HT-29 (cell line): ENCODE measurements at regions not wholly inside any gene's neighbourhood (a gene's known extent, or its start where the extent isn't known, plus 50 kb on each side); places are given as distances from the start of the nearest gene placed in this dataset.
"Not testable (repeated sequence)": the region's sequence is repeated elsewhere in the genome, so short reads cannot be mapped to it uniquely, and the experiment has no call there.

Experiments used
- DNase-seq: peaks from one replicate; pipeline ENCODE4 v3.0.0-alpha.2; 2015; ENCODE audit warnings: low spot score

DNA sequence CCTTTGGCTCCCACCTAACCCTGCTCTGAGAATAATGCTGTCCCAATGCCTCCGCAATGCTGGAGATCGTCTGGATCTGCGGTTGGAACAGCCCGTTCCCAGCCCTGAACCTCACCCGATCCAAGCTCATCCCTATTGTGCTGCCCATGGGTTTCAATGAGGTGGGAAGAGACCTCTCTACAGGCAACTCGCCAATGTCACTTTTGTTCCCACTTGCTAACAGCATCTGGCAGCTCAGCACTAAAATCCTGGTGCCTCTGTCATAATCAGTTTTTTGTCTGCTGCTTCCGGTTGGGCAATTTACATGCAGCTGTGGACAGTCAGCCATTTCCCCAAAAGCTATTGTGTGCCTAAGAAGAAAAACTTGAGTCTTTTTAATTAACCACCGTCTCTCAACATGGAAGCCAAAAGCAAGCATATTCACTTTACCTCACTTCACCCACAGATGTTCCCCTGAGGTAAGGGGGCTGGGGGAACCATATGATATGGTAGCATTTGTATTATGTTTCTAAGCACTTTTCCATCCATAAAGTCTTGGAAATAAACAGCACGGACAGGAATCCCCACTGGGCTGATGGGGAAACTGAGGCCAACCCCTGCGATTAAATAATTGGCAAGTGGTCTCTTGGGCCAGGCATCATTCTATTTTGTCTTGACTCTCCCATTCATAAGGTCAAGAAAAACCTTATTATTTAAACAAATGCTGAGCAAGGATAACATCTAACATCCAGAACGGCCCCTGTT, 159.2 kb upstream of the CDH5 start:
- DNase-seq = no peak

DNA sequence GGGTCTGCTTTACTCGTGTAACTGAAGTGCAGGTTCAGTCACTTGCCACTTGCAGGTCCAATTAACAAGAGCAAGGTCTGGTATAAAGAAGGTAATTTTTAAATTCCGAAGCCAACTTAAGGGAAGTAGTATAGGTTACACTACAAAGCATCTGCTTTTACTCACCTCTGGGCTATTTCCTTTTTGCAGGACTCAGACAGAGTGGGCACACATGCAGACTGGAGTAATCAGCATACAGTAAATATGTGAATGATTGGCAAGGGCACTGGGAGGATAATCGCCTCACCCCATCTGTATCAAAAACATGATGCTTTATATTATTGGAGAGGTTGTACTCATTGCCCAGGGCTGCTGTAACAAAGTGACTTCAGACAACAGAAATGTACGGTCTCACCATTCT, 160.1 kb upstream of the CDH5 start:
- no peak for DNase-seq

DNA sequence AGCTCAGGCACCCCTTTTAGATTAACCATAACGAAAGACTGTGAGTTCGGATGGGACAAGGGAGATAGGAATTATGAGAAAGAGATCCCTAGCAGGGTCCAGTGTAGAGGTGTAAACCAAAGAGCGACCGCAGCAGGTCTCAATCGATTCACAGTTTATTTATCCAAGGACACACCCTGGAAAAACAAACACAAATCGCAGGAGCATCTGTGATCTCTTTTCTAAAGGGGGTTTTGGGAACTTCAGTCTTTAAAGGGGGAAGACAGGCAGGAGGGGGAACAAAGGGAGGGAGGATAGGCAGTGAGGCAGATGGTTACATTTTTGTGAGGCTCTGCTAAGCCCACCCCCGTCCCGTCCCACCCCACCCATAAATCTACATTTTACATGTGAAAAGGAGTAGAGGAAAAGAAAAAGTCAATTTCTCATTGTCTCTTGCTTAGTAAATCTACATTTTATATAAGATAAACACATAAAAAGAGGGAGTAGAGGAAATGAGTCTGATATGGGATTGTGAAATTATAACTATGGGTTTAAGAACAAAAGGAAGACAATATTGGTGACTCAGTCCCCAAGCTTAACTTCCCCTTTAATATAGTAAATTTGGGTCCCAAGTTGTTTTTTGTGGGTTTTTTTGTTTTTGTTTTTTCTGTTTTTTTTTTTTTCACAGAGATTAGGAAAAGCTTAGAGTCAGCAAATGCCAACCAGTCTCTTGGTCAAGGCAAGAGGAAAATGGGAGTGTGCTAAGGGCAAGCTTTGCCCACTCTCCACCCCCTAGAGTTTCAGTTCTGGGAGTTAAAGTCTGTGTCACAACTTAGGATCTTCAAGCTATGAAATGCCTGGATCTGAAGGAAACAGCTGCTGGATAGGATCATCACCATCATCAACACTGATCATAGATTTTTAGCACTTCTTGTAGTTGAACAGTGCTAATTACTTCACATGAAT, 160.9 kb upstream of the CDH5 start:
- DNase-seq = no peak

DNA sequence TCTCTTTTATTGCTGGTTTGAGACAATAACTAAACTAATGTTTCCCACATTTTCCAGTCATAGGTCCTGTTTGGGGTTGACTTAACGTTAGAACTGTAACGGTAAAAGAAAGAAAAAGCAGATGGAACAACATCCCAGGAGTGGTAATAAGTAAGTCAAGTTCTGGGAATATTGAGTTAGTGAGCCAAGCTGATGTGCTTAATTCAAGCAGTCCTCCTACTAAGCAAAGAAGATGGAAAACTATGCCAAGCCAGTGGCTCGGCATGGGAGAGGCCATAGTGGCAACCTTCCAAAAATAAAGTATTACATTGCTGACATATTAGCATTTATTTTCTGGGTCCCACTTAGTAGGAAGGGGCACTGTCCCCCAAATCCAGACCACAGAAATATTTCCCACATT, 161.7 kb upstream of the CDH5 start:
- no peak for DNase-seq

DNA sequence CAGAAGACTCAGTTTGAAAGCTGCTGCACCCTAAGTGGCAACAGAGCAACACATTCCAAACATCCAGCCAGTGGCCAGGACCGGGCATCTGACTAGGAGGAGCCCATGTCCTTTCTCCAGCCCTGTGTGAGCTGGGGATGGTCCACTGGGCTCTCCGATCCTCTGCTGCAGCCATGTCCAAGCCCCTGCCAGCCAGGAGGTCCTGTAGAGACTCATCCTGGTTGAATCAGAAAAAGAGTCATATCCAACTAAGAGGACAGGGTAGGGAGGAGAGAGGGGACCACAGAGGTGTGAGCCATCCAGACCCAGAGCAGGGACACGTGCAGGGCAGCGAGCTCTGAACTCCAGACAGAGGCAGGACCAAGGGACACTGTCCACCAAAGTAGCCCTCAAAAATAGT, 163.0 kb upstream of the CDH5 start:
- DNase-seq = no peak

DNA sequence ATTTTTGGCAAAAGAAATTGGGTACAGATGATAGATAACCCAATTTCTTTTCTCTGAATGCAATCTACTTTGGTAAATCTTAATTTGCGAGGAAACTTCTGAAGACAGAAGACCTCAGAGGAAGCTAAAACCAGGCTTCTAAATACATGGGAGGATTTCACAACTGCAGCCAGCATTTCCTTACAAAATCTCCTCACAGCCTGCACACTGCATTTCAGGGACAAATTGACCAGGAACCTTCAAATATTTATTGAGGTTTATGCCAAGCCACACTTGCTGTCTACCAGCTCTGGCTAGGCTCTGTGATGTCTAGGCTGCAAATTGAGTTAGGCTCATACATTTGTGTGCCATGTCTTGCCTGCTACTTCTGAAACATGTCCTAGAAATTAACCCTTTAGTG, 167.3 kb upstream of the CDH5 start:
- no peak for DNase-seq

DNA sequence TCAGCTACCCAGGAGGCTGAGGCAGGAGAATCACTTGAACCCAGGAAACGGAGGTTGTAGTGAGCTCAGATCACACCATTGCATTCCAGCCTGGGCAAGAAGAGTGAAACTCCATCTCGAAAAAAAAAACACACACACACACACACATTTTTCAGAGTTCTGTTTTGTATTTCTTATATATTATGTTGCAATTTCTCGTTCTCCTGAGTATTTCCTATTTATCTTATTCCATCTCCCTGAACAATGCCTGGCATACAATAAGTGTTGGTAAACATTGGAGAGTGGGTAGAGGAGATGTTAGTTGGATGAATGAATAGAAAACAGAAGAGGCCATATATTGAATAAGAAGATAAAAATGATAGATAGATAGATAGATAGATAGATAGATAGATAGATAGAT, 167.8 kb upstream of the CDH5 start:
- no peak for DNase-seq

DNA sequence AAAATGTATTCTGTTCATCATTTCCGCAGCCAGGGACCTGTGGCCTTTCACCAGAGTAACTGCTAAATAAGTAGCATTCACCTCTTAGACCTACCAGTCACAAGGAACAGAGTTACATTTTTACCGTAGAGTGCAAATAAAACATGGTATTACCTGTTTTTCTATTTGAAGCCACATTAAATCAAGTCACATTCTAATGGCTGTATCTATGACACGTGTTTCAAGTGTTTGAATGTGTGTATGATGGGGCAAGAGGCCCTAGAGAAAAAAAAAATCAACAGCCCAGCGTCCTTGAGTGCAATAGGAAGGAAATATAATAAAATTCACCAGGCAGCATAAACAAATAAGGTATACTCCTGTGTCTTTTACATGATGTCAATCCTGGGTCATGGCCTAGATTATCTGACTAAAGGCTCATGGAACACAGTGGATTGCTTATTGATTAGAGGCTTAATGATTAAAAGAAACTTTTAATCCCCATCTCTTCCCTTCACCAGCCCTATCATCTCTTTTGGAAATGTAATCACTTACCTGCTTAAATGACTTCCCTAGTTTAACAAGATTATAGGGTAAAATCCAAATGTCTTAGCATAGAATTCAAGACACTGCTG, 168.7 kb upstream of the CDH5 start:
- DNase-seq = no peak

DNA sequence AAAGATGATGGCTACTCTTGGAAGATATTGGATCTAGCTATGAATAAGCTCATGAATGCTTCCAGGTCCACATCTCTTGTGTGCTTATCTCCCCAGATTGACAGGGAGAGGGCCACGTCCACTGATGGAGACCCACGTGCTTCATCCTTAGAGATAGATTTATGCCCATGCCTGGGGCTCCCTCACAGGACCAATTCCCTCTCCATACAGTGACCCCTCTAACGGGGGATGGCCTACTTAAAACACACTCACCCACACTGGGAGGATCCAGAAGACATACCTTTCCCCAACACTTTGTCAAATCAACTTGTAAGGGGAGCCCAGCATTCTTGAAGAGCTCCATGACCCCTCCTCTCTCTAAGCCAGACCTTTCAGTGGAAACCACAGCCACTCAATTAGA, 169.7 kb upstream of the CDH5 start:
- DNase-seq = no peak

DNA sequence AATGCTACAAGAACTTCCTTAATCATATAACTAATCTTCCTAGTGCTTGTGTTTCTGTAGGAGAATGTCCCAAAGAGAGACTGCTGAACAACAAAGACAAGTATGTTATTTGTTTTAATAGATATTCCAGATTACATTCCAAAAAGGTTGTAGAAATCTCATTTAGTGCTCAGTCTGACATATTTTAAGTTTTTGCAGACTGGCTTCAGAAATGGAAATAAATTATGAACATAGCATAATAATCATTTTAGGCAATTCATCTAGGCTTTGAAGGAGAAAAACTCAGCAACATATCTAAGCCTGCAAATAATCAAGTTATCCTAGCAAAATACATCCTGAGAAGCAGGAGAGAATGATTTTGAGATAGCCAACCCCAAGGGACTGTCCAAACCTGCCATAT, 171.6 kb upstream of the CDH5 start:
- no peak for DNase-seq

DNA sequence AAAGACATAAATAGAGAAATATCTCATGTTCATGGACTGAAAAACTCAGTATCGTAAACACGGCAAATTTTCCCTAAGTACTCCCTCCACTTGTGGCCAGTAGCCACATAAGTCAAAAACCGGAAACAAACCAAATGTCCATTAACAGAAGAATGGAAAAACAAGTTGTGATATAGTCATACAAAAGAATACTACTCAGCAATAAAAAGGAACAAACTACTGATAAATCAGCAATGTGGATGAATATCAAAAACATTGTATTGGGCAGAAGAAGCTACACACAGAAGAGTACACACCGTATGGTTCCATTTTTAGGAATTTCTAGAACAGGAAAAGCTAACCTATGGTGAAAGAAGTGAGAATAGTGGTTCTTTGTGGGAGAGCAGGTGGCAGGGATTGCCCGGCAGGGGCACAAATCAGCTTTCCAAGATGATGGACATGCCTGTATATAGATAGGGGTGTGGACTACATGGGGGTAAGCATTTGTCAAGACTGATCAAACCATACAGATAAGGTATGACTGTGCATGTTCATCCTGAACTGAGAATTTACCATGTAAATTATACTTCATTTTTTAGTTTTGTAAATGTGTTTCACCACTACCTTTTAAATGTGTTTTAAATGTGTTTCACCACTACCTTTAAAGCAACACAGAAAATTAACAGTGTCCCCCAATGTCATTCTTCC, 172.8 kb upstream of the CDH5 start:
- no peak for DNase-seq

DNA sequence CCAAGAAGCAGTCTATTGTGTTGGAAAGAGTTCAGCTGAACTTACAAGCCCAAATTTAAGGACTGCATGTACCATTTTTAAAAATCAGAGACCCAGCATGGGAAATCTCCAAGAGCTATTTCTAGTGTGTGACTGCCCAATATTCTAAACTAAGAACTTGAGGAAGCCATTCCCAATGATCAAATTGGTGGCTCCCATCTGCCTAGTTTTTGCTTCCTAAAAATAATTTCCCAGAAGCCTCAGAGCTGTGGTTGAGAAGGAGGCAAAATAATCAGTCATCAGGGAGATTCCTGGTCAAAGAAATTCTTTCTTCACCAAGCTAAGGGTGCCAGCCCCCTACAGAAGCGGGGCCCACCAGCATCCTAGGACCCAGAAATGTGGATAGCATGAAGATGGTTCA, 176.1 kb upstream of the CDH5 start:
- DNase-seq = no peak

DNA sequence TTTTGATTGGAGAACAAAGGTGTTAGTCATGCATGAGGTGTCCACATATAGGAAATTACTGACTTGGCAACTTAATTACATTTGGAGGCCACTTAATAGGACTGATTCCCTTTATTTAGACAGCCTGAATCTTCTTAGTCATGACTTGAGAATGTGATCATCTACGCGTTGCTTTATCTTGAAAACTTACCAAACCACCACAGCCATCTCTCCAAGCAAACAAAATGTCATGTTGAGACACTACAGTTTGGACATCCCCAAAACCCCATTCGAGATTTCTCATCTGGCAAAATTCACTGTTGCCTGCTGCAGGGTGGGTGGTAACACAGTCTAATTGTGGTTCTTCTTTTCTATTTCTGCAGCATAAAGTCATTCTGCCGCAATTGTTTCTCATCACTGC, 176.5 kb upstream of the CDH5 start:
- no peak for DNase-seq

DNA sequence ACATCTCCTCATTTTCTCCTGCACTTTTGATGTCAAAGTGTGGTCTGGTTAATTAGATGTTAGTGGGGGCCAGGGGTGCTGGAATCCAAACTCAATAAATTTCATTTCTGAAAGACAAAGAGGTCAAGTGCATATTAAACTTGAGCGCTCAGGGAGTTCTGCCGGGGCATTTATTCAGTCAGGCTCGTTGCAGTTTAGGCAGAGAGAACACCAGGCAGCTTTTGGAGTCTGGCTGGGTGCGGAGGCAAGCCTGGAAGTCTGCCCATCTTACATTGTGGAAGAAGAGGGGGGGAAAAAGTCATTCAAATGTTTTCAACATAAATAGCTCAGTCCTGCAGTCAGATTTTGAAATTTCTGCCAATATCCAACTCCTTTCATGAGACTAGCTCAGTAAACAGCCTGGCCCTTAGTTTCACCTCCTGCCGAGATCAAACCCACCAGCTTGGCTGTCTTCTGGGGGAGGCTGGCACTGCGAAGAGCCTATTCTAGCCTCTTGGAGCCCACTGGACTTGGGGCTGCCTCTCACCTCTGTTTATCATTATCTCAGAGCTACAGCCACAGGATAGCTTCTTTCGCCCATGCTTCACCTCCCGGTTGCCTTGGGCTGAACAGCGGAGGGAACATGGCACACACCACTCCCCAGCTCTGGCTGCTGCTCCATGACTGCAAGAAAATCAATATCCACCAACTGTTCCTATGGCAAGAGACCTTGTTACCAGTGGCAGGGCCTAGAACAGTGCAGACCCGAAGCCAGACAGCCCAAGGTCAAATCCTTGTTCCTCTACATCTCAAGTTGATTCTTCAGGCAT, 177.4 kb upstream of the CDH5 start:
- no peak for DNase-seq

DNA sequence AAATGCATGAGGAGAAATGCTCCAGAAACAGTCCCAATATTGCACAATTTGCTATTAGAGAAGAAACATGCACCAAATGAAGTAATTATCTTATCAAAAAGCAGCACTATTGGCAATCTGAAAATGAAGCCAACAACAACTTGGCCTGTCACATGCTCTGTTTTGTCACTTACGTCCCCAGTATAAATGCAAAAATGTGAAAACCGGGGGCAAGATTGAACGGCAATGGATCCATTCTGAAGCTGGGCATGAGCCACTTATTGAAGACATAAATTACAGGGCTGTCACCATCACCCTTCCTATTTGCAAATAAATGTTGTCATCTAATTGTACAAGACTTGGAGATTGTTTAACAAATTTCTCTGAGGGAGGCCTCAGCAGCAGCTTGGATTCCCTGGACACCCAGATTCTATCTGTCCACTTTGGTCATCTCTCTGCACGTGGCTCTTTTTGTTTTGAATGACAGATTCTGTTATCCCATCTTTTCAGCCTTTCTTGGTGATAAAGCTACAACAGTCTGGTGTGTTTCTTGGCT, 180.2 kb upstream of the CDH5 start:
- DNase-seq = no peak

DNA sequence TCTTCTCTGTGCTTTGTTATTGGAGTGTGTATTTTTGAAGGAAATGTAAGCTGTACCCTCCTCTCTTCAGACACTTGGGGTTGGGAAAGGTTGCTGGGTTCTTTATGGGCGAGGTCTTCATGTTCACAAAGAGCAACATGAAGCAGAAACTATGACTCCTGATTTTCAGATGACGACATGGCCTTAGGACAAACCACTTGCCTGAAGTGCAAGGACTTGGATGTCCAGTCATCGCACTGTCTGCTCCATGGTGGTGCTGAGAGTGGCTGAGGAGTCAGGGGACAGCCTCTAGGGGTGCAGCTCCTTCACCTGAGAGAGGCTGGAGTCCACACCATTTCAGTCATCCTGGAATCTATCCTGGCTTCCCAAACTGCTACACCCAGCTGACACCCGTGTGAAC, 183.9 kb upstream of the CDH5 start:
- DNase-seq = no peak

DNA sequence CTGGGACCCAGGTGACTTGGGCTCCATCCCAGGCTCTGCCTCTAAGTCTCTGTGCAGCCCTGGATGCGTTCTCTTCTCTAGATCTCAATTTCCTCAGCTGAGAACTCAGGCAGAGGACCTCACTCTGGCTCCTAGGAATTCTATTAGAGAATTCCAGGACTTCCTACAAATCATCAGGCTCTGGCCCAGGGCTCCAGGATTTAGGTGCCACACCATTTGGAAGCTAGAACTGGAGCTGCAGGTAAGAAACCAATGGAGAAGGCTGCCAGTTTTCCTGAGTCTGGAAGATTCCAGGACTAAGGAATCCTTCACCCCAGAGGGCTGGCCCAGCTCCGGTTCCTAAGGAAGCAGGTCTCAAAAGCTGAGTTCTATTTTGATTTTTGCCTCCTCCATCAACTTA, 189.8 kb upstream of the CDH5 start:
- DNase-seq = no peak

DNA sequence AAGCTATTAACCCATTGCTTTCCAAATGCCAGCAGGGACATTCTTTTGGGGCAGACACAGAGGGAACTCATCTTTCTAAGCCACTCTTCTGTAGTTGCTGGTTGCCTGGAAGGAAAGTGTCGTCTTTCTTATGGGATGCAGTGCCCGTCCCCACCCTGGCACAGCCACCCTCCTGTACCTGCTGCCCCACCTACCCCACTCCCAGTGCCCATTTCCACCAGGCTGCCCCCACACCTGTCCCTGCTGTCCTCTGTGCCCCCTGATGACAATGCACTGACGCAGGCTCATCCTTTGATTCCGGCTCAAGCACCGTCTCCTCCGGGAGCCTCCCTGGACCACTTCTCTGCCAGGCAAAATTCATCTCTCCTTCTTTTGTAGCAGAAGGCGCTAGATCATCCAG, 190.4 kb upstream of the CDH5 start:
- DNase-seq = no peak

DNA sequence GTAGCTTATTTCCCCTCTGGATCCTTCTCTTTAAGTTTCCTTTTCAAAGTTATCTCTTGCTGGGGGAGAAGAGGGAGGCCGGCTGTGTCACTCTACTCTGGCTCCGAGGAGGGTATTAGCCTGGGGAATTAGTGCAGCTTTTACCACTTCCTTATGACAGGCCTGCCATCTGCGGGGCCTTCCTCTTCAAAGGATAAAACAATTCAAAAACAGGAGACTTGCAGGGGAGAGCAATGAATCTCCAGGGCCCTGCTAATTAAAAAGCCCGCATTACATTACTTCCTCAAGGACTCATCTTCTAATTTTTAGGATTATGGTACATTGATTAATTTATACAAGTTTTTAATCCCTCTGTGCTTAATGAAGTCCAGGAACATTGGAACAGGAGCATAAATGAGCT, 190.9 kb upstream of the CDH5 start:
- DNase-seq = no peak

DNA sequence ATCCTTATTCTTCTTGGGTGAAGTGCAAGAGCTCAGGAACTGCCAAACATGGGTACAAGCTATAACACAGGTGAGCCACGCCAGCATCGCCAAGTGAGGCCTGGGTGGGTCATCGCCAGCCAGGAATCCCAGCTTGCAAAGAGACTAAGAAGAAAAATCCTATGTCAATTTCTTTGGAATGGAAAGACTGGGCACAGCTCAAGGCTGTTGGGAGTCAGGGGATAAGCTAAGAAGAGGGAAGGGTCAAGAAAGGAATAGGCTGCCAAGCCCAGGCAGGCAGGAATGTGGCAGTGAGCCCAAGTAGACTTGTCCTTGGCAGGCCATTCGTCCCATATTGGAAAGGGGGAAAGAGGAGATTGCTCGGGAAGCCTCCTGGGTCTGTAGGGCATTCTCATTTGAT, 191.4 kb upstream of the CDH5 start:
- no peak for DNase-seq

DNA sequence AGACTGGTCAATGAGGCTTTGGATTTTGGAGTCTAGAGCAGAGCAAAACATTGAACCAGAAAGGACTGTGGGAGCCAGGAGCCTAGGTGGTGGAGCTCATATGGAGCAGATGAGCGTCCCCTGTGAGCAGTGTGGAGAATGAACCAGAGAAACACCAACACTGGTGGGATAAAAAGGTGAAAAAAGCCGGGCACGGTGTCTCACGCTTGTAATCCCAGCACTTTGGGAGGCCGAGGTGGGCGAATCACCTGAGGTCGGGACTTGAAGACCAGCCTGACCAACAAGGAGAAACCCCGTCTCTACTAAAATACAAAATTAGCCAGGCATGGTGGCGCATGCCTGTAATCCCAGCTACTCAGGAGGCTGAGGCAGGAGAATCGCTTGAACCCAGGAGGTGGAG, 192.7 kb upstream of the CDH5 start:
- DNase-seq = not testable (repeated sequence)
